Fibroblast of lung (primary cell): ENCODE measurements at regions not wholly inside any gene's neighbourhood (a gene's known extent, or its start where the extent isn't known, plus 50 kb on each side); places are given as distances from the start of the nearest gene placed in this dataset.

ENCODE experiments used
- DNase-seq, 2 donors: peaks; one replicate each; pipeline versions ENCODE4 v3.0.0 to v3.0.0-alpha.2; 2010; ENCODE audit warnings: low read depth in 2 of 2
- H2AFZ ChIP-seq: 2 replicates; pipeline ENCODE4 v1.5.1; 2012; ENCODE audit warnings: low read length, control low read depth, inconsistent platforms
- H3K27ac ChIP-seq: 2 replicates; pipeline ENCODE4 v1.5.1; 2011; ENCODE audit warnings: low read length, control low read depth; ENCODE audit not compliant: insufficient read depth
- H3K27me3 ChIP-seq: 2 replicates; pipeline ENCODE4 v1.5.1; 2011; ENCODE audit warnings: mild to moderate bottlenecking, low read length; ENCODE audit not compliant: control insufficient read depth, insufficient read depth
- H3K36me3 ChIP-seq: 2 replicates; pipeline ENCODE4 v1.5.1; 2011; ENCODE audit warnings: low read length; ENCODE audit not compliant: control insufficient read depth, insufficient read depth
- H3K4me1 ChIP-seq: 2 replicates; pipeline ENCODE4 v1.5.1; 2011; ENCODE audit warnings: low read length; ENCODE audit not compliant: control insufficient read depth, insufficient read depth; ENCODE audit errors: extremely low read depth
- H3K4me2 ChIP-seq: 2 replicates; pipeline ENCODE4 v1.5.1; 2011; ENCODE audit warnings: low read length, control low read depth; ENCODE audit not compliant: insufficient read depth; ENCODE audit errors: extremely low read depth
- H3K4me3 ChIP-seq, 4 experiments: fragments of 200-600 bp in 1 of 4; sonication (generic) in 1 of 4; replicated peaks in 1 of 4; 2 replicates each; pipeline ENCODE4 v1.5.1; 2011 to 2016; ENCODE audit warnings: low read length in 4 of 4, low read depth in 3 of 4, mild to moderate bottlenecking in 3 of 4, control low read depth in 2 of 4, inconsistent platforms in 1 of 4, mixed read lengths in 1 of 4; ENCODE audit not compliant: insufficient read depth in 1 of 4; ENCODE audit errors: control extremely low read depth in 1 of 4
- H3K79me2 ChIP-seq: 2 replicates; pipeline ENCODE4 v1.5.1; 2012; ENCODE audit warnings: mild to moderate bottlenecking, low read length, inconsistent platforms; ENCODE audit not compliant: control insufficient read depth, insufficient read depth
- H3K9ac ChIP-seq: 2 replicates; pipeline ENCODE4 v1.5.1; 2011; ENCODE audit warnings: mild to moderate bottlenecking, low read length, control low read depth; ENCODE audit not compliant: insufficient read depth
- H3K9me3 ChIP-seq: 2 replicates; pipeline ENCODE4 v1.5.1; 2012; ENCODE audit warnings: low read depth, low read length; ENCODE audit not compliant: control insufficient read depth, insufficient read depth
- H4K20me1 ChIP-seq: 2 replicates; pipeline ENCODE4 v1.5.1; 2011; ENCODE audit warnings: low read length; ENCODE audit not compliant: control insufficient read depth, insufficient read depth; ENCODE audit errors: extremely low read depth
- EZH2 ChIP-seq: IDR thresholded peaks from 2 replicates; pipeline ENCODE4 v1.5.1; 2012; ENCODE audit warnings: low read length, control low read depth, mild to moderate bottlenecking; ENCODE audit errors: missing control alignments
- TF ChIP-seq, protein P1 (sequence below), 2 donors: IDR thresholded peaks in 1 of 2; conservative IDR thresholded peaks in 1 of 2; 1 replicate in 1 of 2; 2 replicates in 1 of 2; pipeline ENCODE4 v1.5.1; 2011 to 2012; ENCODE audit warnings: low read length in 2 of 2, control low read depth in 1 of 2, inconsistent platforms in 1 of 2, low read depth in 1 of 2, mild to moderate bottlenecking in 1 of 2

DNA sequence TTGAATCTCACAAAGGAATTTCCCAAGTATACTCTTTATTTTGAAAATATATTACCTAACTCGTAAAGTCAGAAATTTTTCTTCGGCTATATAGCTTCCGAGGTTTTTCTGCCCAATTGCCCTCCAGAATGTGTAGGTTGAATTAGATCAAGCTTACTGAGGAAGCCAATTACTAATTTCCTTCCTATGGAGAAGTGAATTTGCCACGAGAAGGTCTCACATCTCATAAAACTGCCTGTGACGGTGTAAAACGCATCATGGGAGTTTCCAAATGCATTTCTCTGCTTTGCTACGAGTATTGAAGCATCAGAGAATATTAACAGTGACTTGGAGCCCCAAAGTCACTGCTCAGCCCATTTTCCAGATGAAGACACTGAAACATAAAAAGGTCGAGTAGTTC, 262.3 kb downstream of the PTBP2 start:
- Histone ChIP-seq H3K27ac (no peak overlapping the region), H3K4me1 (no peaks in the 10 kb centered on the region), H3K9ac (no peak overlapping the region), H2AFZ (no peak overlapping the region), H3K4me3 (no peak overlapping the region), H3K9me3 (no peaks in the 10 kb centered on the region), H3K36me3 (no peaks in the 10 kb centered on the region), H3K79me2 (no peaks in the 10 kb centered on the region), H3K27me3 (no peaks in the 10 kb centered on the region), H3K4me2 (no peak overlapping the region), H4K20me1 (no peaks in the 10 kb centered on the region)
- DNase-seq: no peak
- TF ChIP-seq, protein P1, sequence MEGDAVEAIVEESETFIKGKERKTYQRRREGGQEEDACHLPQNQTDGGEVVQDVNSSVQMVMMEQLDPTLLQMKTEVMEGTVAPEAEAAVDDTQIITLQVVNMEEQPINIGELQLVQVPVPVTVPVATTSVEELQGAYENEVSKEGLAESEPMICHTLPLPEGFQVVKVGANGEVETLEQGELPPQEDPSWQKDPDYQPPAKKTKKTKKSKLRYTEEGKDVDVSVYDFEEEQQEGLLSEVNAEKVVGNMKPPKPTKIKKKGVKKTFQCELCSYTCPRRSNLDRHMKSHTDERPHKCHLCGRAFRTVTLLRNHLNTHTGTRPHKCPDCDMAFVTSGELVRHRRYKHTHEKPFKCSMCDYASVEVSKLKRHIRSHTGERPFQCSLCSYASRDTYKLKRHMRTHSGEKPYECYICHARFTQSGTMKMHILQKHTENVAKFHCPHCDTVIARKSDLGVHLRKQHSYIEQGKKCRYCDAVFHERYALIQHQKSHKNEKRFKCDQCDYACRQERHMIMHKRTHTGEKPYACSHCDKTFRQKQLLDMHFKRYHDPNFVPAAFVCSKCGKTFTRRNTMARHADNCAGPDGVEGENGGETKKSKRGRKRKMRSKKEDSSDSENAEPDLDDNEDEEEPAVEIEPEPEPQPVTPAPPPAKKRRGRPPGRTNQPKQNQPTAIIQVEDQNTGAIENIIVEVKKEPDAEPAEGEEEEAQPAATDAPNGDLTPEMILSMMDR (conservative IDR thresholded peaks at IDR 0.05 in 1 of 2, IDR thresholded peaks at IDR 0.05 in 1 of 2; ENCODE audit: low read depth in 1 of 2, low read length in 2 of 2): no peak
- no peak for TF ChIP-seq EZH2

DNA sequence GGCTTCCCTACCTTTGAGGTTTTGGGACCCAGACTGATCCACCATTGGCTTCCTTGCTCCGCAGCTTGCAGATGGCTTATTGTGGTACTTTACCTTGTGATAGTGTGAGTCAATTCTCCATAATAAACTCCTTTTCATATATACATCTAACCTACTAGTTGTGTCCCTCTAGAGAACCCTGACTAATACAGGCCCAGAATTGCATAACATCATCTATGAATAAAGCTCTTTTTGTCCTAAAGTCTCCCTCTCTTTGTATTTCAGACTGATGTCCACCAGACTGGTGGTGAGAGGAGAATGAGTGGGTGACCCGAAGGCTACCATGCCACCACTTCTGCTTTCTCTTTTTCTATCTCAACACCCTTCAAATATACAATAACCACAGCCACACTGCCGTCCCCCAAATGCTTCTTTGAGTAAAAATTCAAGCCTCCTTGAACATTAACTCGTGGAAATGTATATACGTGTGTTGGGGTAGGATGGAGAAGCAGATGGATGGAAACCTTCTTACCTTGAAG, 265.7 kb downstream of the PTBP2 start:
- Histone ChIP-seq H3K27me3 (no peaks in the 10 kb centered on the region), H4K20me1 (no peaks in the 10 kb centered on the region), H3K9ac (no peak overlapping the region), H3K4me1 (no peaks in the 10 kb centered on the region), H3K36me3 (no peaks in the 10 kb centered on the region), H3K4me2 (no peak overlapping the region), H3K27ac (no peak overlapping the region), H3K79me2 (no peaks in the 10 kb centered on the region), H3K9me3 (no peaks in the 10 kb centered on the region), H3K4me3 (no peak overlapping the region), H2AFZ (no peak overlapping the region)
- no peak for TF ChIP-seq EZH2
- TF ChIP-seq, protein P1 (conservative IDR thresholded peaks at IDR 0.05 in 1 of 2, IDR thresholded peaks at IDR 0.05 in 1 of 2; ENCODE audit: low read depth in 1 of 2, low read length in 2 of 2): no peak
- DNase-seq: no peak

DNA sequence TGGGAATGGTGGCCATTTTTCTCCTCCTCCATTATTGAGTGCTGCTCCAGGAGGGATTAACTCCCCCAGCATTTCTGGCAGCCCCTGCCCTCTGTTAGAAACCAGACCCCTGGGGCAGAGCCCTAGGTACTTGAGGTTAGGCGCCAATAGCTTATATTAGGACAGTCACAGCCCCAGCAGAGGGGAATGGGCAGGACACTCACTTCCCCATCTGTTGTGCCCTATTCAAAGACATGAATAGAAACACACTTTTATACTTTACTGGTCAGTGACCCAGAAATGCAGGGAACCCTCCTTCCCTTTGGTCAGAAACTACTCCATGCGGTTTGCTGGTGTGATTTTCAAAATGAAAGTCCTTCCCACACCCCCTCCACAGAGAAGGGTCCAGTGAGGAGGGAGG, 267.7 kb downstream of the PTBP2 start:
- Histone ChIP-seq H4K20me1 (no peaks in the 10 kb centered on the region), H3K27ac (no peak overlapping the region), H3K9ac (no peak overlapping the region), H3K9me3 (no peaks in the 10 kb centered on the region), H2AFZ (no peak overlapping the region), H3K4me3 (no peak overlapping the region), H3K27me3 (no peaks in the 10 kb centered on the region), H3K79me2 (no peaks in the 10 kb centered on the region), H3K4me2 (no peak overlapping the region), H3K4me1 (no peaks in the 10 kb centered on the region), H3K36me3 (no peaks in the 10 kb centered on the region)
- DNase-seq: no peak
- no peak for TF ChIP-seq EZH2
- TF ChIP-seq, protein P1 (conservative IDR thresholded peaks at IDR 0.05 in 1 of 2, IDR thresholded peaks at IDR 0.05 in 1 of 2; ENCODE audit: low read depth in 1 of 2, low read length in 2 of 2): no peak
